HepG2 (cell line): ENCODE measurements at regions not wholly inside any gene's neighbourhood (a gene's known extent, or its start where the extent isn't known, plus 50 kb on each side); places are given as distances from the start of the nearest gene placed in this dataset.

ENCODE experiments used
- CTCF ChIP-seq: sonication (generic); formaldehyde crosslinking; IDR thresholded peaks from 2 replicates; pipeline ENCODE4 v1.5.0; 2020; ENCODE audit warnings: mild to moderate bottlenecking, missing genetic modification reagents, moderate library complexity
- MTERF4 ChIP-seq: sonication (generic); formaldehyde crosslinking; IDR thresholded peaks from 2 replicates; pipeline ENCODE4 v1.8.0; 2023; ENCODE audit warnings: mild to moderate bottlenecking, missing genetic modification reagents
- PAX8 ChIP-seq: sonication (generic); formaldehyde crosslinking; IDR thresholded peaks from 2 replicates; pipeline ENCODE4 v1.8.0; 2022; ENCODE audit warnings: mild to moderate bottlenecking, missing genetic modification reagents, borderline replicate concordance
- RXRB ChIP-seq: IDR thresholded peaks from 2 replicates; pipeline ENCODE4 v1.6.1; 2016; ENCODE audit warnings: borderline replicate concordance, missing genetic modification reagents, missing compliant biosample characterization
- SIN3A ChIP-seq: IDR thresholded peaks from 2 replicates; pipeline ENCODE4 v1.6.1; 2011; ENCODE audit warnings: low read depth, mild to moderate bottlenecking, control low read depth, low read length, borderline replicate concordance
- ZNF317 ChIP-seq: sonication (generic); formaldehyde crosslinking; IDR thresholded peaks from 2 replicates; pipeline ENCODE4 v1.5.0; 2020; ENCODE audit warnings: mild to moderate bottlenecking, missing genetic modification reagents
- ZNF678 ChIP-seq: sonication (generic); formaldehyde crosslinking; IDR thresholded peaks from 2 replicates; pipeline ENCODE4 v1.4.0; 2020; ENCODE audit warnings: mild to moderate bottlenecking, missing genetic modification reagents

- TF ChIP-seq CTCF (no peak), MTERF4 (CRISPR knock-in tag) (no peak), RXRB (CRISPR knock-in tag) (no peak), ZNF678 (CRISPR knock-in tag) (no peak), PAX8 (no peak), SIN3A (no peak), ZNF317 (no peak)
These were observed 140.2 kb upstream of the COL11A1 start for GRCh38 chr1:103248417-103249102.
